ENCODE measurements at regions not wholly inside any gene's neighbourhood (a gene's known extent, or its start where the extent isn't known, plus 50 kb on each side); places are given as distances from the start of the nearest gene placed in this dataset.
A peak's percentile ranks its signal among the peaks of the same experiment; 100 is the strongest.
"Not testable (repeated sequence)": the region's sequence is repeated elsewhere in the genome, so short reads cannot be mapped to it uniquely, and the experiment has no call there.

GRCh38 chr10:61818251-61818650 lies 83.2 kb upstream of the ARID5B start:
- not testable (repeated sequence) for DNase-seq (ENCODE audit: low read depth in 2 of 2)

GRCh38 chr10:61819208-61819607 lies 82.3 kb upstream of the ARID5B start:
- no peak for DNase-seq (ENCODE audit: low read depth in 2 of 2)

GRCh38 chr10:61821153-61821552 lies 80.3 kb upstream of the ARID5B start:
- peak in 1 of 2 donors; percentile 77 for DNase-seq (ENCODE audit: low read depth in 2 of 2)

- no peak for DNase-seq (ENCODE audit: low read depth in 2 of 2)
Measured at GRCh38 chr10:61821693-61822092, 79.8 kb upstream of the ARID5B start.

- DNase-seq (ENCODE audit: low read depth in 2 of 2) = no peak
Measured at GRCh38 chr10:61822096-61822495, 79.4 kb upstream of the ARID5B start.

GRCh38 chr10:61822781-61823230 lies 78.7 kb upstream of the ARID5B start:
- DNase-seq (ENCODE audit: low read depth in 2 of 2) = no peak

- DNase-seq (ENCODE audit: low read depth in 2 of 2) = no peak
Measured at GRCh38 chr10:61825001-61825400, 76.5 kb upstream of the ARID5B start.

- DNase-seq (ENCODE audit: low read depth in 2 of 2) = no peak
Measured at GRCh38 chr10:61825628-61826027, 75.9 kb upstream of the ARID5B start.

GRCh38 chr10:61828034-61828433 lies 73.5 kb upstream of the ARID5B start:
- DNase-seq (ENCODE audit: low read depth in 2 of 2) = no peak

GRCh38 chr10:61828788-61829187 lies 72.7 kb upstream of the ARID5B start:
- DNase-seq (ENCODE audit: low read depth in 2 of 2) = no peak

GRCh38 chr10:61830072-61830845 lies 71.2 kb upstream of the ARID5B start:
- peak in 1 of 2 donors; percentile 71 for DNase-seq (ENCODE audit: low read depth in 2 of 2)

GRCh38 chr10:61830846-61831273 lies 70.6 kb upstream of the ARID5B start:
- DNase-seq (ENCODE audit: low read depth in 2 of 2) = no peak

GRCh38 chr10:61832866-61833481 lies 68.5 kb upstream of the ARID5B start:
- DNase-seq (ENCODE audit: low read depth in 2 of 2) = no peak

GRCh38 chr10:61834519-61834918 lies 67.0 kb upstream of the ARID5B start:
- no peak for DNase-seq (ENCODE audit: low read depth in 2 of 2)

- DNase-seq (ENCODE audit: low read depth in 2 of 2) = peak; percentile 67 to 86
Measured at GRCh38 chr10:61835069-61835945, 66.2 kb upstream of the ARID5B start.

- peak; percentile 26 to 63 for DNase-seq (ENCODE audit: low read depth in 2 of 2)
Measured at GRCh38 chr10:61835946-61836887, 65.3 kb upstream of the ARID5B start.

- peak; percentile 51 to 68 for DNase-seq (ENCODE audit: low read depth in 2 of 2)
Measured at GRCh38 chr10:61836888-61837754, 64.4 kb upstream of the ARID5B start.

GRCh38 chr10:61837755-61838171 lies 63.7 kb upstream of the ARID5B start:
- DNase-seq (ENCODE audit: low read depth in 2 of 2) = peak in 1 of 2 donors; percentile 5

- no peak for DNase-seq (ENCODE audit: low read depth in 2 of 2)
Measured at GRCh38 chr10:61839916-61840315, 61.6 kb upstream of the ARID5B start.

GRCh38 chr10:61840403-61840802 lies 61.1 kb upstream of the ARID5B start:
- no peak for DNase-seq (ENCODE audit: low read depth in 2 of 2)

Data from lung microvascular endothelial cell (primary cell).